GM12878 (cell line): ENCODE measurements at regions not wholly inside any gene's neighbourhood (a gene's known extent, or its start where the extent isn't known, plus 50 kb on each side); places are given as distances from the start of the nearest gene placed in this dataset.

ENCODE experiments used
- ATAC-seq: fragments of 200-7000 bp; cut with Tn5 transposase; 3 replicates; pipeline ENCODE4 v1.9.1; 2020; ENCODE audit warnings: mild to moderate bottlenecking, moderate library complexity
- BruUV-seq: library from RNA; stranded (reverse); fragments of 400-500 nt; replicated peaks from 2 replicates; lab custom pipeline; 2021; lab: Mats Ljungman, UMichigan
- CTCF ChIA-PET: fragments of 300-600 bp; sonication (Branson Sonifier 250); formaldehyde crosslinking; extraction: SDS; loops from one replicate; lab custom pipeline; 2021; ENCODE audit warnings: inconsistent platforms; lab: Yijun Ruan, JAX
- POLR2A ChIA-PET: fragments of 350-600 bp; formaldehyde crosslinking; extraction: SDS; loops from one replicate; lab custom pipeline; 2021; ENCODE audit warnings: inconsistent platforms; lab: Charles Lee
- RAD21 ChIA-PET: fragments of 300-600 bp; sonication (Branson Sonifier 250); formaldehyde crosslinking; loops from one replicate; lab custom pipeline; 2023; ENCODE audit warnings: antibody characterized with exemption; ENCODE audit not compliant: unreplicated experiment; lab: Charles Lee
- SMC1A ChIA-PET: fragments of 300-600 bp; sonication (Branson Sonifier 250); formaldehyde crosslinking; loops from one replicate; lab custom pipeline; 2023; ENCODE audit not compliant: unreplicated experiment, uncharacterized antibody; lab: Charles Lee
- DNase-seq: peaks from one replicate; pipeline ENCODE4 v3.0.0-alpha.2; 2011; ENCODE audit warnings: low read depth, low spot score
- FAIRE-seq: peaks from 3 replicates; lab custom pipeline; 2011; peaks lifted over from hg19 to GRCh38; lab: Jason Lieb, UNC
- H2AFZ ChIP-seq: 2 replicates; pipeline ENCODE4 v1.6.0; 2011; ENCODE audit warnings: low read depth, low read length, control low read depth; ENCODE audit not compliant: control insufficient read depth
- H3K27ac ChIP-seq: 2 replicates; pipeline ENCODE4 v1.5.1; 2011; ENCODE audit warnings: control low read depth; ENCODE audit not compliant: control insufficient read depth, insufficient read depth
- H3K27me3 ChIP-seq, 2 experiments: replicated peaks in 1 of 2; 2 replicates each; pipeline versions ENCODE4 v1.6.0 to v1.6.1; 2011; ENCODE audit warnings: low read length in 1 of 2; ENCODE audit not compliant: control insufficient read depth in 2 of 2, insufficient read depth in 2 of 2
- H3K36me3 ChIP-seq, 2 experiments: 2 replicates each; pipeline ENCODE4 v1.5.1; 2011; ENCODE audit warnings: low read length in 1 of 2; ENCODE audit not compliant: control insufficient read depth in 2 of 2, insufficient read depth in 2 of 2
- H3K4me1 ChIP-seq: 2 replicates; pipeline ENCODE4 v1.6.1; 2011; ENCODE audit warnings: mild to moderate bottlenecking, low read length, moderate library complexity, mixed read lengths; ENCODE audit not compliant: control insufficient read depth, insufficient read depth
- H3K4me2 ChIP-seq: 2 replicates; pipeline ENCODE4 v1.6.0; 2011; ENCODE audit warnings: control low read depth; ENCODE audit not compliant: control insufficient read depth, insufficient read depth
- H3K4me3 ChIP-seq: fragments of 200-600 bp; sonication (generic); 2 replicates; pipeline ENCODE4 v1.5.1; 2016
- H3K79me2 ChIP-seq: 2 replicates; pipeline ENCODE4 v1.6.0; 2011; ENCODE audit warnings: low read length; ENCODE audit not compliant: control insufficient read depth, insufficient read depth
- H3K9ac ChIP-seq: 2 replicates; pipeline ENCODE4 v1.8.0; 2011; ENCODE audit warnings: low read length, control low read depth, mixed read lengths; ENCODE audit not compliant: control insufficient read depth, insufficient read depth
- H3K9me3 ChIP-seq: replicated peaks from 3 replicates; pipeline ENCODE4 v1.5.1; 2011; ENCODE audit warnings: mild to moderate bottlenecking, low read length; ENCODE audit not compliant: control insufficient read depth, insufficient read depth
- H4K20me1 ChIP-seq: 2 replicates; pipeline ENCODE4 v1.6.0; 2011; ENCODE audit not compliant: control insufficient read depth, insufficient read depth
- BCL11A ChIP-seq: IDR thresholded peaks from 2 replicates; pipeline ENCODE4 v1.6.1; 2011; ENCODE audit warnings: low read depth, low read length
- CHD1 ChIP-seq: IDR thresholded peaks from 2 replicates; pipeline ENCODE4 v1.6.1; 2012; ENCODE audit warnings: low read depth, low read length, improper control_type of control experiment
- E2F4 ChIP-seq: IDR thresholded peaks from 2 replicates; pipeline ENCODE4 v1.6.1; 2012; ENCODE audit warnings: low read depth, low read length, improper control_type of control experiment
- EGR1 ChIP-seq, 2 experiments: IDR thresholded peaks; 1 replicate in 1 of 2; 2 replicates in 1 of 2; pipeline ENCODE4 v1.6.1; 2011 to 2012; ENCODE audit warnings: low read depth in 2 of 2, low read length in 2 of 2, borderline replicate concordance in 1 of 2, mild to moderate bottlenecking in 1 of 2, moderate library complexity in 1 of 2
- LARP7 ChIP-seq: fragments of 450-650 bp; IDR thresholded peaks from 2 replicates; pipeline ENCODE4 v1.6.1; 2017; ENCODE audit warnings: mild to moderate bottlenecking
- MEF2A ChIP-seq: IDR thresholded peaks from 2 replicates; pipeline ENCODE4 v1.6.1; 2011; ENCODE audit warnings: low read depth, mild to moderate bottlenecking, low read length, moderate library complexity; ENCODE audit not compliant: insufficient read depth
- NFYA ChIP-seq: IDR thresholded peaks from 2 replicates; pipeline ENCODE4 v1.6.1; 2011; ENCODE audit warnings: low read depth, mild to moderate bottlenecking, low read length, improper control_type of control experiment, borderline replicate concordance
- NFYB ChIP-seq: IDR thresholded peaks from 2 replicates; pipeline ENCODE4 v1.6.1; 2011; ENCODE audit warnings: low read depth, mild to moderate bottlenecking, low read length, improper control_type of control experiment, moderate library complexity; ENCODE audit not compliant: insufficient read depth
- RAD21 ChIP-seq: IDR thresholded peaks from 2 replicates; pipeline ENCODE4 v1.6.1; 2011; ENCODE audit warnings: mild to moderate bottlenecking, low read depth, low read length, moderate library complexity; ENCODE audit not compliant: insufficient read depth
- RFX5 ChIP-seq: IDR thresholded peaks from 2 replicates; pipeline ENCODE4 v1.6.1; 2011; ENCODE audit warnings: low read depth, low read length, improper control_type of control experiment
- RUNX3 ChIP-seq: IDR thresholded peaks from 2 replicates; pipeline ENCODE4 v1.6.1; 2012; ENCODE audit warnings: low read length, inconsistent platforms
- SUZ12 ChIP-seq: fragments of 200-600 bp; sonication (generic); IDR thresholded peaks from one replicate; pipeline ENCODE4 v1.6.1; 2018; ENCODE audit warnings: antibody characterized with exemption, mild to moderate bottlenecking; ENCODE audit not compliant: unreplicated experiment
- ZNF622 ChIP-seq: fragments of 450-650 bp; IDR thresholded peaks from 2 replicates; pipeline ENCODE4 v1.6.1; 2017; ENCODE audit warnings: mild to moderate bottlenecking, inconsistent platforms
- WGBS: methylation state at CpG from one replicate; pipeline ENCODE4 v1.1.6; 2016; ENCODE audit warnings: low lambda C conversion rate; ENCODE audit not compliant: insufficient replicate concordance, insufficient coverage; ENCODE audit errors: missing lambda C conversion rate; 5-methylcytosine and 5-hydroxymethylcytosine counted together
- in situ Hi-C: fragments of 300-500 bp; cut with MboI; formaldehyde crosslinking; loops from 9 replicates; pipeline ENCODE4 v1.14.3; 2018; ENCODE audit warnings: mixed read lengths
- intact Hi-C: fragments of 100-400 bp; cut with micrococcal nuclease; formaldehyde crosslinking; loops from one replicate; pipeline ENCODE4 v1.14.2; 2022; ENCODE audit not compliant: unreplicated experiment

- ChIA-PET POLR2A (no interaction called here), RAD21 (no interaction called here), CTCF (no interaction called here), SMC1A (no interaction called here)
- H3K4me3 ChIP-seq, result no peak overlapping the region
- FAIRE-seq (no peak), ATAC-seq (no peak), DNase-seq (no peak)
- no TSS peak for BruUV-seq
- H2AFZ ChIP-seq, result no peak overlapping the region
- no peak overlapping the region for H3K27ac ChIP-seq
- intact Hi-C loops (no loop called here), in situ Hi-C loops (no loop called here)
- no peaks in the 10 kb centered on the region for H3K36me3 ChIP-seq
- H3K27me3 ChIP-seq, result no peaks in the 10 kb centered on the region; a peak in 2 of 4 replicates
- peaks cover 4% of the 10 kb centered on the region for H3K4me1 ChIP-seq
- H3K4me2 ChIP-seq, result no peak overlapping the region
- TF ChIP-seq RFX5 (no peak), LARP7 (no peak), CHD1 (no peak), ZNF622 (no peak), RAD21 (no peak), NFYA (no peak), MEF2A (no peak), RUNX3 (no peak), E2F4 (no peak), NFYB (no peak), SUZ12 (no peak), BCL11A (no peak), EGR1 (IDR thresholded peaks at IDR 0.05; ENCODE audit: borderline replicate concordance in 1 of 2, low read depth in 2 of 2, low read length in 2 of 2) (no peak)
- no peaks in the 10 kb centered on the region for H4K20me1 ChIP-seq
- H3K79me2 ChIP-seq, result no peaks in the 10 kb centered on the region
- no peaks in the 10 kb centered on the region for H3K9me3 ChIP-seq
- WGBS, result 78% methylated on average over 11 of the region's 11 CpGs
- no peak overlapping the region for H3K9ac ChIP-seq
Observed at GRCh38 chr22:46063846-46064227, 86.5 kb upstream of the PPARA start.
